Kasumi-1 (cell line): ENCODE measurements at regions not wholly inside any gene's neighbourhood (a gene's known extent, or its start where the extent isn't known, plus 50 kb on each side); places are given as distances from the start of the nearest gene placed in this dataset.

Experiments
- DNase-seq, 2 experiments: peaks; one replicate each; lab custom pipeline; 2025; lab: John Stamatoyannopoulos, UW

- peak; percentile 63 to 77 for DNase-seq
Measured at GRCh38 chr4:24419181-24420034, 164.9 kb downstream of the DHX15 start.

- no peak for DNase-seq
Measured at GRCh38 chr4:24417206-24417605, 167.1 kb downstream of the DHX15 start.

GRCh38 chr4:24416293-24416692 lies 168.1 kb downstream of the DHX15 start:
- DNase-seq, result no peak

GRCh38 chr4:24413311-24413784 lies 171.0 kb downstream of the DHX15 start:
- no peak for DNase-seq

- no peak for DNase-seq
Measured at GRCh38 chr4:24411806-24412205, 172.5 kb downstream of the DHX15 start.

- DNase-seq, result no peak
Measured at GRCh38 chr4:24411299-24411698, 173.1 kb downstream of the DHX15 start.

- no peak for DNase-seq
Measured at GRCh38 chr4:24408640-24409039, 175.7 kb downstream of the DHX15 start.

- no peak for DNase-seq
Measured at GRCh38 chr4:24405926-24406325, 178.4 kb downstream of the DHX15 start.

GRCh38 chr4:24405341-24405740 lies 179.0 kb downstream of the DHX15 start:
- no peak for DNase-seq

GRCh38 chr4:24404281-24404680 lies 180.1 kb downstream of the DHX15 start:
- DNase-seq, result no peak

- no peak for DNase-seq
Measured at GRCh38 chr4:24403265-24403664, 181.1 kb downstream of the DHX15 start.

GRCh38 chr4:24400537-24400936 lies 183.8 kb downstream of the DHX15 start:
- DNase-seq, result no peak

- DNase-seq, result no peak
Measured at GRCh38 chr4:24396988-24397387, 187.4 kb downstream of the DHX15 start.

- DNase-seq, result no peak
Measured at GRCh38 chr4:24395937-24396336, 188.4 kb downstream of the DHX15 start.

GRCh38 chr4:24394041-24394440 lies 190.3 kb downstream of the DHX15 start:
- DNase-seq, result no peak

GRCh38 chr4:24392613-24393012 lies 191.7 kb downstream of the DHX15 start:
- no peak for DNase-seq

GRCh38 chr4:24382381-24382780 lies 202.0 kb downstream of the DHX15 start:
- no peak for DNase-seq

- no peak for DNase-seq
Measured at GRCh38 chr4:24380957-24381665, 203.2 kb downstream of the DHX15 start.

GRCh38 chr4:24373704-24374103 lies 210.7 kb downstream of the DHX15 start:
- DNase-seq, result no peak

GRCh38 chr4:24372881-24373280 lies 211.5 kb downstream of the DHX15 start:
- DNase-seq, result no peak

GRCh38 chr4:24372341-24372740 lies 212.0 kb downstream of the DHX15 start:
- no peak for DNase-seq

GRCh38 chr4:24370421-24370820 lies 213.9 kb downstream of the DHX15 start:
- DNase-seq, result no peak

- no peak for DNase-seq
Measured at GRCh38 chr4:24369507-24370029, 214.8 kb downstream of the DHX15 start.
